Lung (tissue), 11 donors: ENCODE measurements at regions not wholly inside any gene's neighbourhood (a gene's known extent, or its start where the extent isn't known, plus 50 kb on each side); places are given as distances from the start of the nearest gene placed in this dataset.

Experiments used
- ATAC-seq: fragments of 200-7000 bp; cut with Tn5 transposase; one replicate; pipeline ENCODE4 v1.9.1; 2020; ENCODE audit warnings: moderate number of reproducible peaks; ENCODE audit not compliant: insufficient read depth, low FRiP score
- DNase-seq, 3 donors: peaks; one replicate each; pipeline ENCODE4 v3.0.0-alpha.2; 2013 to 2017
- H3K27ac ChIP-seq, 2 donors: one replicate each; pipeline ENCODE4 v1.5.1; 2013; ENCODE audit warnings: mild to moderate bottlenecking in 2 of 2, moderate library complexity in 2 of 2, control low read depth in 1 of 2, inconsistent platforms in 1 of 2, low read depth in 1 of 2, low read length in 1 of 2
- H3K27me3 ChIP-seq, 3 donors: one replicate each; pipeline ENCODE4 v1.5.1; 2013; ENCODE audit warnings: low read length in 2 of 3; ENCODE audit not compliant: control insufficient read depth in 3 of 3, insufficient read depth in 3 of 3
- H3K36me3 ChIP-seq, 4 donors: one replicate each; pipeline ENCODE4 v1.5.1; 2013; ENCODE audit warnings: low read length in 4 of 4, mild to moderate bottlenecking in 1 of 4, moderate library complexity in 1 of 4; ENCODE audit not compliant: control insufficient read depth in 4 of 4, insufficient read depth in 4 of 4
- H3K4me1 ChIP-seq, 5 donors: one replicate each; pipeline ENCODE4 v1.5.1; 2013; ENCODE audit warnings: low read length in 5 of 5, mild to moderate bottlenecking in 2 of 5, moderate library complexity in 1 of 5; ENCODE audit not compliant: control insufficient read depth in 5 of 5, insufficient read depth in 5 of 5
- H3K4me3 ChIP-seq: one replicate; pipeline ENCODE4 v1.5.1; 2013; ENCODE audit warnings: mild to moderate bottlenecking, control low read depth, moderate library complexity
- H3K9ac ChIP-seq, 2 donors: one replicate each; pipeline ENCODE4 v1.5.1; 2013; ENCODE audit warnings: low read length in 2 of 2, control low read depth in 1 of 2; ENCODE audit not compliant: insufficient read depth in 1 of 2
- H3K9me3 ChIP-seq, 4 donors: one replicate each; pipeline ENCODE4 v1.5.1; 2013; ENCODE audit warnings: low read length in 3 of 4, mild to moderate bottlenecking in 1 of 4, moderate library complexity in 1 of 4; ENCODE audit not compliant: control insufficient read depth in 4 of 4, insufficient read depth in 3 of 4
- CTCF ChIP-seq: IDR thresholded peaks from 2 replicates; pipeline ENCODE4 v1.5.1; 2012; ENCODE audit warnings: mild to moderate bottlenecking; ENCODE audit errors: control extremely low read depth, extremely low read depth
- WGBS, 2 donors: extraction: QIAGEN DNeasy Blood & Tissue Kit; methylation state at CpG; one replicate each; pipeline ENCODE4 v1.1.7; 2013; 5-methylcytosine and 5-hydroxymethylcytosine counted together
- donor health status: control.
- donor health status: control.
- donor health status: Bipolar disorder and iron deficiency.
- donor health status: healthy.
- donor health status: DM: yes; HTN: yes; CAD: no.

GRCh38 chr11:69920345-69921127 lies 101.3 kb upstream of the FGF3 start:
- peaks cover 0 to 21% (median 6%) of the 10 kb centered on the region in 5 donors for H3K4me1 ChIP-seq
- H3K27me3 ChIP-seq, result peaks cover 0 to 5% (median 0%) of the 10 kb centered on the region in 3 donors
- WGBS, 2 donors, result 81 to 84% methylated on average over 15 to 16 of the region's 16 CpGs
- no peak for ATAC-seq
- no peaks in the 10 kb centered on the region for H3K36me3 ChIP-seq
- peak in 1 of 3 donors; percentile 11 for DNase-seq
- no peak for TF ChIP-seq CTCF
- H3K9ac ChIP-seq, result no peak overlapping the region
- no peaks in the 10 kb centered on the region for H3K9me3 ChIP-seq
- no peak overlapping the region for H3K27ac ChIP-seq
- H3K4me3 ChIP-seq, result no peak overlapping the region

- 77 to 79% methylated on average over 21 of the region's 21 CpGs for WGBS, 2 donors
- no peak overlapping the region for H3K9ac ChIP-seq
- DNase-seq, result peak in 1 of 3 donors; percentile 10
- no peak for TF ChIP-seq CTCF
- H3K4me1 ChIP-seq, result peaks cover 0 to 22% (median 8%) of the 10 kb centered on the region in 5 donors
- no peak overlapping the region for H3K27ac ChIP-seq
- no peaks in the 10 kb centered on the region for H3K36me3 ChIP-seq
- no peak overlapping the region for H3K4me3 ChIP-seq
- peaks cover 0 to 5% (median 0%) of the 10 kb centered on the region in 3 donors for H3K27me3 ChIP-seq
- no peaks in the 10 kb centered on the region for H3K9me3 ChIP-seq
- ATAC-seq, result no peak
Measured at GRCh38 chr11:69921128-69922014, 102.2 kb upstream of the FGF3 start.

GRCh38 chr11:69922015-69922595 lies 102.9 kb upstream of the FGF3 start:
- DNase-seq (peak in 1 of 3 donors; percentile 14), ATAC-seq (no peak)
- Histone ChIP-seq H3K27ac (no peak overlapping the region), H3K9ac (no peak overlapping the region), H3K4me1 (peaks cover 0 to 24% (median 8%) of the 10 kb centered on the region in 5 donors), H3K27me3 (peaks cover 0 to 3% (median 0%) of the 10 kb centered on the region in 3 donors), H3K9me3 (no peaks in the 10 kb centered on the region), H3K4me3 (no peak overlapping the region), H3K36me3 (no peaks in the 10 kb centered on the region)
- TF ChIP-seq CTCF, result no peak
- WGBS, 2 donors, result 77 to 86% methylated on average over 17 of the region's 17 CpGs
